Smooth muscle cell (in vitro differentiated cells): ENCODE measurements at regions not wholly inside any gene's neighbourhood (a gene's known extent, or its start where the extent isn't known, plus 50 kb on each side); places are given as distances from the start of the nearest gene placed in this dataset.

Source experiments
- DNase-seq: peaks from one replicate; lab custom pipeline; 2025; ENCODE audit not compliant: unreplicated experiment; lab: John Stamatoyannopoulos, UW
- H2AFZ ChIP-seq: fragments of 200-600 bp; sonication (generic); 2 replicates; pipeline ENCODE4 v1.6.0; 2016; ENCODE audit warnings: antibody characterized with exemption, low read depth, mild to moderate bottlenecking
- H3F3A ChIP-seq: fragments of 200-600 bp; sonication (generic); 2 replicates; pipeline ENCODE4 v1.6.0; 2017; ENCODE audit warnings: antibody characterized with exemption, low read depth
- H3K27ac ChIP-seq: fragments of 200-600 bp; sonication (generic); 2 replicates; pipeline ENCODE4 v1.5.1; 2016; ENCODE audit warnings: low read depth, mild to moderate bottlenecking
- H3K27me3 ChIP-seq: fragments of 200-600 bp; sonication (generic); 2 replicates; pipeline ENCODE4 v1.6.1; 2016; ENCODE audit warnings: low read depth, mild to moderate bottlenecking
- H3K36me3 ChIP-seq: fragments of 200-600 bp; sonication (generic); 2 replicates; pipeline ENCODE4 v1.5.1; 2016; ENCODE audit warnings: low read depth
- H3K4me1 ChIP-seq: fragments of 200-600 bp; sonication (generic); 2 replicates; pipeline ENCODE4 v1.5.1; 2016; ENCODE audit warnings: low read depth
- H3K4me2 ChIP-seq: fragments of 200-600 bp; sonication (generic); 2 replicates; pipeline ENCODE4 v1.6.0; 2016; ENCODE audit warnings: mild to moderate bottlenecking
- H3K4me3 ChIP-seq: fragments of 200-600 bp; sonication (generic); 2 replicates; pipeline ENCODE4 v1.5.1; 2016; ENCODE audit warnings: mild to moderate bottlenecking
- H3K79me2 ChIP-seq: fragments of 200-600 bp; sonication (generic); 2 replicates; pipeline ENCODE4 v1.6.0; 2016; ENCODE audit warnings: low read depth, mild to moderate bottlenecking
- H3K9ac ChIP-seq: fragments of 200-600 bp; sonication (generic); 2 replicates; pipeline ENCODE4 v1.6.0; 2016; ENCODE audit warnings: low read depth
- H3K9me3 ChIP-seq: fragments of 200-600 bp; sonication (generic); replicated peaks from 2 replicates; pipeline ENCODE4 v1.5.1; 2016; ENCODE audit warnings: low read depth
- H4K20me1 ChIP-seq: fragments of 200-600 bp; sonication (generic); 2 replicates; pipeline ENCODE4 v1.6.0; 2016; ENCODE audit warnings: low read depth
- WGBS: methylation state at CpG from one replicate; pipeline ENCODE4 v1.1.7; 2016; ENCODE audit warnings: low lambda C conversion rate; 5-methylcytosine and 5-hydroxymethylcytosine counted together
- TF ChIP-seq, protein P1 (sequence below): fragments of 200-600 bp; sonication (generic); IDR thresholded peaks from 2 replicates; pipeline ENCODE4 v1.5.1; 2017; ENCODE audit warnings: borderline replicate concordance, mild to moderate bottlenecking, antibody characterized with exemption; ENCODE audit not compliant: insufficient read depth, poor library complexity, severe bottlenecking

DNA sequence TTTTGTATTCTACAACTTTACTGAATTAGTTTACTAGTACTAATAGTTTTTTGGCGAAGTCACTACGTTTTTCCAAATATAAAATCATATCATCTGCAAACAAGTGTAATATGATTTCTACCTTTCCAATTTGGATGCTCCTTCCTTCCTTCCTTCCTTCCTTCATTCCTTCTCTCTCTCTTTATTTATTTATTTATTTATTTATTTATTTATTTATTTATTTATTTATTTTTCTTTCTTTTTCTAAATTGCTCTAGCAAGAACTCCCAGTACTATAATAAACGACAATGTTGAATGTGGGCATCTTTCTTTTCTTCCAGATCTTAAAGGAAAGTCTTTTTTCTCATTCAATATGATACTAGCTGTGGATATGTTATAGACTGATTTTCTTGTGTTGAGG, 656.0 kb upstream of the LUZP2 start:
- H3K4me2 ChIP-seq = no peak overlapping the region
- H3K27ac ChIP-seq = no peak overlapping the region
- H3K9ac ChIP-seq = no peak overlapping the region
- no peaks in the 10 kb centered on the region for H3K4me1 ChIP-seq
- no peaks in the 10 kb centered on the region for H4K20me1 ChIP-seq
- no peaks in the 10 kb centered on the region for H3F3A ChIP-seq
- no peaks in the 10 kb centered on the region for H3K9me3 ChIP-seq
- no peak overlapping the region for H2AFZ ChIP-seq
- no peak for DNase-seq
- no peaks in the 10 kb centered on the region for H3K27me3 ChIP-seq
- H3K4me3 ChIP-seq = no peak overlapping the region
- no peaks in the 10 kb centered on the region for H3K79me2 ChIP-seq
- 93% methylated on average over 3 of the region's 3 CpGs for WGBS
- TF ChIP-seq, protein P1, sequence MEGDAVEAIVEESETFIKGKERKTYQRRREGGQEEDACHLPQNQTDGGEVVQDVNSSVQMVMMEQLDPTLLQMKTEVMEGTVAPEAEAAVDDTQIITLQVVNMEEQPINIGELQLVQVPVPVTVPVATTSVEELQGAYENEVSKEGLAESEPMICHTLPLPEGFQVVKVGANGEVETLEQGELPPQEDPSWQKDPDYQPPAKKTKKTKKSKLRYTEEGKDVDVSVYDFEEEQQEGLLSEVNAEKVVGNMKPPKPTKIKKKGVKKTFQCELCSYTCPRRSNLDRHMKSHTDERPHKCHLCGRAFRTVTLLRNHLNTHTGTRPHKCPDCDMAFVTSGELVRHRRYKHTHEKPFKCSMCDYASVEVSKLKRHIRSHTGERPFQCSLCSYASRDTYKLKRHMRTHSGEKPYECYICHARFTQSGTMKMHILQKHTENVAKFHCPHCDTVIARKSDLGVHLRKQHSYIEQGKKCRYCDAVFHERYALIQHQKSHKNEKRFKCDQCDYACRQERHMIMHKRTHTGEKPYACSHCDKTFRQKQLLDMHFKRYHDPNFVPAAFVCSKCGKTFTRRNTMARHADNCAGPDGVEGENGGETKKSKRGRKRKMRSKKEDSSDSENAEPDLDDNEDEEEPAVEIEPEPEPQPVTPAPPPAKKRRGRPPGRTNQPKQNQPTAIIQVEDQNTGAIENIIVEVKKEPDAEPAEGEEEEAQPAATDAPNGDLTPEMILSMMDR = no peak
- H3K36me3 ChIP-seq = no peaks in the 10 kb centered on the region

DNA sequence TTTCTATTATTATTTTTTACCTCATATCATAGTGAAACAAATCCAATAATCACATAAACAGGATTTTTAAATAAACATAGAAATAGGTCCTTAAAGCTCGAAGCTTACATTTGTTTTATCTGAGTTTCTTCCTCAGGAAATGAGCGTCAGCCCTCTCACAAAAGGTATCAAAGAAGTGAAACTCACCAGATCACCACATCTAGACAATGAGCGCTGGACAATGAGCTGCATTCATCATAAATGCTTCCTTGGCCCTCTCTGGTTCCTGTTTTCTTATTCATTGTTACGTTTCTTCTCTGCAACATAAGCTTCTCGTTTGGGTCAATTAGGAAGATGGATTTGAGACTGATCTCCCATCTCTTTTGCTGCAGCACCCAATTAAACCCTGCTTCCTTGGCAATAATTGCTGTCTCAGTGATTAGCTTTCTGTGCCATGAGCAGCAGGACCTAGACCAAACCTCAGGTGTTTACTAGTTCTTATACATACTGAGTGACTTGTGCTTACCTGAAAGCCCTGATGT, 649.9 kb upstream of the LUZP2 start:
- no peaks in the 10 kb centered on the region for H3K9me3 ChIP-seq

DNA sequence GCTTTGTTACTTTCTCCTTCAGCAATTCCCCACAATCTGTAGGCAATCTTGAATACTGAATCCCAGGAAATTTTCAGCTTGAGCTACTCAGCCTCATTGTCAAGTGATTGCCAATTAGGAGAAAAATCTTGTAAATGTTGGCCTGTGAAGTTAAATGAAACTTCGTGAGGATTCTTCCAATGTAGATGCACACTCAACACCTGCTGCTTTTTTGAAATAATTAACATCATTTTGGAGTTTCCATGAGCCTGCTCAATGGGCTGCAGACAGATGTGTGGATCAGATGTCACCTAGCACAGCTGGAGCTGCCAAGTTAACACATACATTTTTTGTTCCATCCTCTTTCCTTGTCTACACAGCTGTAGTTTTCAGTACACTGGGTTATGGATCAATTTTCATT, 645.6 kb upstream of the LUZP2 start:
- Histone ChIP-seq H3K4me3 (no peak overlapping the region), H4K20me1 (no peaks in the 10 kb centered on the region), H3F3A (no peaks in the 10 kb centered on the region), H3K27me3 (no peaks in the 10 kb centered on the region), H3K4me1 (no peaks in the 10 kb centered on the region), H2AFZ (no peak overlapping the region), H3K4me2 (no peak overlapping the region), H3K9ac (no peak overlapping the region), H3K9me3 (no peaks in the 10 kb centered on the region), H3K27ac (no peak overlapping the region), H3K36me3 (no peaks in the 10 kb centered on the region), H3K79me2 (no peaks in the 10 kb centered on the region)
- 82% methylated on average over 1 of the region's 1 CpG for WGBS
- TF ChIP-seq, protein P1 = no peak
- no peak for DNase-seq

More for the DNA sequence above, 649.9 kb upstream of the LUZP2 start:
- Histone ChIP-seq H3K4me1 (no peaks in the 10 kb centered on the region), H3F3A (no peaks in the 10 kb centered on the region), H3K27me3 (no peaks in the 10 kb centered on the region), H3K4me2 (no peak overlapping the region), H3K9ac (no peak overlapping the region), H3K27ac (no peak overlapping the region), H3K36me3 (no peaks in the 10 kb centered on the region), H4K20me1 (no peaks in the 10 kb centered on the region), H3K79me2 (no peaks in the 10 kb centered on the region), H2AFZ (no peak overlapping the region), H3K4me3 (no peak overlapping the region)
- DNase-seq = no peak
- TF ChIP-seq, protein P1 = no peak
- WGBS = 82% methylated on average over 5 of the region's 5 CpGs

DNA sequence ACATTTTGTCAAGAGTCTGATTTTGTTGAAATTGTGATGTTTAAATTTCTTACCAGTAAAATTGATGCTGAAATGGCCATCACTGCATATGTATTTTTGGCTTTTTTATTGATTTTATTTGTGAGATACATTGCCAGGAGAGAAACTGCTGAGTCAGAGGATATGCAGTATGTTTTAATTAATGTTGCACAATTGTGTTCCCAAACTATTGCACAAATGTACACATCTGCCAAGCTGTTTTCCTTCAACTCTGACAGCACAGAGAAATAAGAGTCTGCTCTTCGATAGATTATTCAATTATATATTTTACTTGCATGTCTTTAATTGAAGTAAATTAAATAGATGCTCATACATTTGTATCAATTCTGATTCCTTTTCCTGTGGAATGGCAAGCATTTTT, 640.2 kb upstream of the LUZP2 start:
- Histone ChIP-seq H3K4me1 (no peaks in the 10 kb centered on the region), H3K4me2 (peak overlapping the region; percentile 43), H3K27ac (peak overlapping the region; percentile 34), H3K79me2 (no peaks in the 10 kb centered on the region), H4K20me1 (no peaks in the 10 kb centered on the region), H3K27me3 (no peaks in the 10 kb centered on the region), H3F3A (no peaks in the 10 kb centered on the region), H3K4me3 (no peak overlapping the region), H2AFZ (peak overlapping the region; percentile 74), H3K9me3 (no peaks in the 10 kb centered on the region), H3K36me3 (no peaks in the 10 kb centered on the region), H3K9ac (no peak overlapping the region)
- TF ChIP-seq, protein P1 = no peak
- WGBS = 41% methylated on average over 1 of the region's 1 CpG
- no peak for DNase-seq
